Right lobe of liver (tissue), 6 donors: ENCODE measurements at regions not wholly inside any gene's neighbourhood (a gene's known extent, or its start where the extent isn't known, plus 50 kb on each side); places are given as distances from the start of the nearest gene placed in this dataset.

Experiments
- ATAC-seq, 4 donors: fragments of 200-7000 bp; cut with Tn5 transposase; one replicate each; pipeline ENCODE4 v1.9.1; 2020; ENCODE audit warnings: mild to moderate bottlenecking in 4 of 4, moderate library complexity in 4 of 4
- DNase-seq, 3 donors: peaks; one replicate each; pipeline ENCODE4 v3.0.0-alpha.2; 2020
- H3K27ac ChIP-seq, 3 donors: fragments of 200-600 bp; one replicate each; pipeline ENCODE4 v1.8.0; 2022
- H3K27me3 ChIP-seq, 2 donors: fragments of 200-600 bp; one replicate each; pipeline ENCODE4 v1.8.0; 2022
- H3K36me3 ChIP-seq, 4 donors: fragments of 200-600 bp; sonication (generic) in 1 of 4; one replicate each; pipeline versions ENCODE4 v1.5.1 to v1.8.0; 2017 to 2022; ENCODE audit warnings: control low read depth in 1 of 4
- H3K4me1 ChIP-seq, 4 donors: fragments of 200-600 bp; sonication (generic) in 1 of 4; one replicate each; pipeline versions ENCODE4 v1.5.1 to v1.8.0; 2017 to 2022; ENCODE audit warnings: control low read depth in 1 of 4
- H3K4me3 ChIP-seq, 3 donors: fragments of 200-600 bp; one replicate each; pipeline ENCODE4 v1.8.0; 2022
- H3K9me3 ChIP-seq, 4 donors: fragments of 200-600 bp; sonication (generic) in 1 of 4; one replicate each; pipeline versions ENCODE4 v1.5.1 to v1.8.0; 2017 to 2022; ENCODE audit warnings: control low read depth in 1 of 4
- CTCF ChIP-seq, 4 donors: fragments of 200-600 bp in 3 of 4; fragments of 450-650 bp in 1 of 4; IDR thresholded peaks; one replicate each; pipeline versions ENCODE4 v1.5.1 to v1.8.0; 2016 to 2022; ENCODE audit warnings: antibody characterized with exemption in 4 of 4, mild to moderate bottlenecking in 2 of 4
- POLR2A ChIP-seq: fragments of 450-650 bp; IDR thresholded peaks from one replicate; pipeline ENCODE4 v1.6.1; 2017; ENCODE audit warnings: antibody characterized with exemption, mild to moderate bottlenecking
- WGBS: methylation state at CpG from one replicate; pipeline ENCODE4 v1.1.6; 2018; ENCODE audit warnings: low coverage, low lambda C conversion rate; ENCODE audit not compliant: insufficient coverage; ENCODE audit errors: missing lambda C conversion rate; 5-methylcytosine and 5-hydroxymethylcytosine counted together
- intact Hi-C, 2 donors: fragments of 100-400 bp; cut with DNase I; formaldehyde crosslinking; loops; one replicate each; pipeline versions ENCODE4 v1.11.2 to v1.14.1; 2022
- donor health status: DM: no; HTN: yes; CAD: no.
- donor health status: DM: no; HTN: no; CAD: no.
- donor health status: DM: no; HTN: no; CAD: no.
- donor health status: DM: no; HTN: yes; CAD: no.
- donor health status: DM: no; HTN: yes; CAD: no.

DNA sequence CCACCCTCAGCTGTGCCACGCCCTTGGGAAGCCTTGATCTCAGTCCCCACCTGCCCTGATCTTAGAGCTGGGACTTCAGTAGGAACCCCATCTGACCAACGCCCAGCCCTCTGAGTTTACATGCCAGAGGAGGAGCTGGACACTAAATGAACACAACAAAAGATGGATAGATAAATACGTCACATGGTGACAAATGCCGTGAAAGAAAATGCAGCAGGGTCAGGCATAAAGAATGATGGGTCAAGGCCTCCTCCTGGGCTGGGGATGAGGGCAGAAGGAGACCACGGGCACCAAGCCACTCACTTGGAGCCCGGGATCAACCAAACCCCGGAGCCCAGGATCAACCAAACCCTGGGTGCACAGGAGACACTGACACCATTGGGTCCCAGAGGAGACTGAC is 354.9 kb downstream of the C16orf95 start:
- Histone ChIP-seq H3K27ac (no peak overlapping the region), H3K27me3 (no peaks in the 10 kb centered on the region), H3K36me3 (no peaks in the 10 kb centered on the region), H3K4me3 (no peak overlapping the region), H3K4me1 (no peaks in the 10 kb centered on the region), H3K9me3 (no peaks in the 10 kb centered on the region)
- intact Hi-C loops = no loop called here
- no peak for DNase-seq
- WGBS = 40% methylated on average over 4 of the region's 7 CpGs
- TF ChIP-seq POLR2A = no peak
- TF ChIP-seq CTCF (IDR thresholded peaks at IDR 0.05) = no peak
- no peak for ATAC-seq

GRCh38 chr16:86962913-86963312 is 354.3 kb downstream of the C16orf95 start:
- Histone ChIP-seq H3K27ac (no peak overlapping the region), H3K36me3 (no peaks in the 10 kb centered on the region), H3K27me3 (no peaks in the 10 kb centered on the region), H3K4me1 (no peaks in the 10 kb centered on the region), H3K9me3 (no peaks in the 10 kb centered on the region), H3K4me3 (no peak overlapping the region)
- no peak for ATAC-seq
- WGBS = 40% methylated on average over 2 of the region's 11 CpGs
- no peak for DNase-seq
- intact Hi-C loops = no loop called here
- no peak for TF ChIP-seq CTCF (IDR thresholded peaks at IDR 0.05)
- no peak for TF ChIP-seq POLR2A

- Histone ChIP-seq H3K27me3 (no peaks in the 10 kb centered on the region), H3K27ac (no peak overlapping the region), H3K9me3 (no peaks in the 10 kb centered on the region), H3K36me3 (no peaks in the 10 kb centered on the region), H3K4me3 (no peak overlapping the region), H3K4me1 (no peaks in the 10 kb centered on the region)
- no peak for ATAC-seq
- intact Hi-C loops = no loop called here
- DNase-seq = no peak
- TF ChIP-seq CTCF (IDR thresholded peaks at IDR 0.05) = no peak
- no peak for TF ChIP-seq POLR2A
- WGBS = 71% methylated on average over 8 of the region's 25 CpGs
Observed at GRCh38 chr16:86963600-86964575, 353.3 kb downstream of the C16orf95 start.

GRCh38 chr16:86964796-86965241 is 352.4 kb downstream of the C16orf95 start:
- 63% methylated on average over 11 of the region's 14 CpGs for WGBS
- Histone ChIP-seq H3K27ac (no peak overlapping the region), H3K4me1 (no peaks in the 10 kb centered on the region), H3K36me3 (no peaks in the 10 kb centered on the region), H3K27me3 (no peaks in the 10 kb centered on the region), H3K9me3 (no peaks in the 10 kb centered on the region), H3K4me3 (no peak overlapping the region)
- TF ChIP-seq CTCF (IDR thresholded peaks at IDR 0.05) (no peak), POLR2A (no peak)
- ATAC-seq (no peak), DNase-seq (no peak)
- intact Hi-C loops = no loop called here
